Stomach (tissue), 4 donors: ENCODE measurements at regions not wholly inside any gene's neighbourhood (a gene's known extent, or its start where the extent isn't known, plus 50 kb on each side); places are given as distances from the start of the nearest gene placed in this dataset.
"Not testable (repeated sequence)": the region's sequence is repeated elsewhere in the genome, so short reads cannot be mapped to it uniquely, and the experiment has no call there.

ENCODE experiments used
- CTCF ChIP-seq, 7 experiments: fragments of 450-650 bp in 4 of 7; fragments of 200-600 bp in 3 of 7; sonication (generic) in 3 of 7; IDR thresholded peaks; one replicate each; pipeline ENCODE4 v1.5.1; 2016 to 2019; ENCODE audit warnings: antibody characterized with exemption in 7 of 7, control low read depth in 2 of 7, mild to moderate bottlenecking in 1 of 7
- POLR2A ChIP-seq, 4 donors: fragments of 450-650 bp; IDR thresholded peaks; one replicate each; pipeline ENCODE4 v1.6.1; 2016; ENCODE audit warnings: antibody characterized with exemption in 4 of 4, control low read depth in 2 of 4, mild to moderate bottlenecking in 1 of 4, moderate library complexity in 1 of 4

- not testable (repeated sequence) for TF ChIP-seq POLR2A, CTCF (IDR thresholded peaks at IDR 0.05)
Observed at GRCh38 chr4:189586908-189587632, 353.6 kb upstream of the FRG1 start.
